ENCODE measurements at regions not wholly inside any gene's neighbourhood (a gene's known extent, or its start where the extent isn't known, plus 50 kb on each side); places are given as distances from the start of the nearest gene placed in this dataset.

DNA sequence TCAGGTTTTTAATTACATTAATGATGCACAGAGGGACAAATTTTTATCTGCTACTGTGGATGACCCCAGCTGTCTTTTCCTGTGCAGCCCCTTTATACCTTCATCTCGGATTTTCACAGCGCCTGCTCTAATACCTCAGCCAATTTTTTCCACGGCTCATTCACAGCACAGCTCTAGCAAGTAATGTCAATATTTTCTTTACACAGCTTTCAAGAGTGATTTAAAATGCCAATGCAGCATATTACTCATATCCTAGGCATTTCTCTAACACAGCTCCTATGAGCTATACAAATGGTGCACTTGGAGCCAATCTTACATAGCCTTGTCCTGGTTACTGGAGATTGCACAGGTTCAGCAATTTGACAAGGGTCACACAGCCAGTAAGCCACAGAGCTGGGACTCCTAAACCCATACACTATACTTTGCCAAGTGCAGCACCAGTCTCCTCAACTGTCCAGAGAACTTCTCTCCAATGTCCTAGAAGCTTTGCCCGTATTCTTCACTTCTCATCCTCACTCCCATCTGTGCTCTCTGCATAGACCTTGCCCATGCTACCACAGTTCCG is 661.8 kb downstream of the DTWD2 start:
- H4K20me1 ChIP-seq (replicated peaks; ENCODE audit: insufficient read depth), result no peaks in the 10 kb centered on the region
- H3F3A ChIP-seq (replicated peaks; ENCODE audit: low read depth), result no peaks in the 10 kb centered on the region
- TF ChIP-seq, protein P1, sequence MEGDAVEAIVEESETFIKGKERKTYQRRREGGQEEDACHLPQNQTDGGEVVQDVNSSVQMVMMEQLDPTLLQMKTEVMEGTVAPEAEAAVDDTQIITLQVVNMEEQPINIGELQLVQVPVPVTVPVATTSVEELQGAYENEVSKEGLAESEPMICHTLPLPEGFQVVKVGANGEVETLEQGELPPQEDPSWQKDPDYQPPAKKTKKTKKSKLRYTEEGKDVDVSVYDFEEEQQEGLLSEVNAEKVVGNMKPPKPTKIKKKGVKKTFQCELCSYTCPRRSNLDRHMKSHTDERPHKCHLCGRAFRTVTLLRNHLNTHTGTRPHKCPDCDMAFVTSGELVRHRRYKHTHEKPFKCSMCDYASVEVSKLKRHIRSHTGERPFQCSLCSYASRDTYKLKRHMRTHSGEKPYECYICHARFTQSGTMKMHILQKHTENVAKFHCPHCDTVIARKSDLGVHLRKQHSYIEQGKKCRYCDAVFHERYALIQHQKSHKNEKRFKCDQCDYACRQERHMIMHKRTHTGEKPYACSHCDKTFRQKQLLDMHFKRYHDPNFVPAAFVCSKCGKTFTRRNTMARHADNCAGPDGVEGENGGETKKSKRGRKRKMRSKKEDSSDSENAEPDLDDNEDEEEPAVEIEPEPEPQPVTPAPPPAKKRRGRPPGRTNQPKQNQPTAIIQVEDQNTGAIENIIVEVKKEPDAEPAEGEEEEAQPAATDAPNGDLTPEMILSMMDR (conservative IDR thresholded peaks at IDR 0.05; ENCODE audit: low read depth in 2 of 2), result no peak
- TF ChIP-seq, protein P2, sequence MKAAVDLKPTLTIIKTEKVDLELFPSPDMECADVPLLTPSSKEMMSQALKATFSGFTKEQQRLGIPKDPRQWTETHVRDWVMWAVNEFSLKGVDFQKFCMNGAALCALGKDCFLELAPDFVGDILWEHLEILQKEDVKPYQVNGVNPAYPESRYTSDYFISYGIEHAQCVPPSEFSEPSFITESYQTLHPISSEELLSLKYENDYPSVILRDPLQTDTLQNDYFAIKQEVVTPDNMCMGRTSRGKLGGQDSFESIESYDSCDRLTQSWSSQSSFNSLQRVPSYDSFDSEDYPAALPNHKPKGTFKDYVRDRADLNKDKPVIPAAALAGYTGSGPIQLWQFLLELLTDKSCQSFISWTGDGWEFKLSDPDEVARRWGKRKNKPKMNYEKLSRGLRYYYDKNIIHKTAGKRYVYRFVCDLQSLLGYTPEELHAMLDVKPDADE (IDR thresholded peaks at IDR 0.05), result no peak
- TF ChIP-seq STAT1 (IDR thresholded peaks at IDR 0.05; ENCODE audit: unreplicated experiment), result no peak
- TF ChIP-seq ZNF331 (CRISPR knock-in tag; IDR thresholded peaks at IDR 0.05; ENCODE audit: low read depth), result no peak
- TF ChIP-seq JUNB (IDR thresholded peaks at IDR 0.05; ENCODE audit: unreplicated experiment), result no peak
- TF ChIP-seq, protein P3, sequence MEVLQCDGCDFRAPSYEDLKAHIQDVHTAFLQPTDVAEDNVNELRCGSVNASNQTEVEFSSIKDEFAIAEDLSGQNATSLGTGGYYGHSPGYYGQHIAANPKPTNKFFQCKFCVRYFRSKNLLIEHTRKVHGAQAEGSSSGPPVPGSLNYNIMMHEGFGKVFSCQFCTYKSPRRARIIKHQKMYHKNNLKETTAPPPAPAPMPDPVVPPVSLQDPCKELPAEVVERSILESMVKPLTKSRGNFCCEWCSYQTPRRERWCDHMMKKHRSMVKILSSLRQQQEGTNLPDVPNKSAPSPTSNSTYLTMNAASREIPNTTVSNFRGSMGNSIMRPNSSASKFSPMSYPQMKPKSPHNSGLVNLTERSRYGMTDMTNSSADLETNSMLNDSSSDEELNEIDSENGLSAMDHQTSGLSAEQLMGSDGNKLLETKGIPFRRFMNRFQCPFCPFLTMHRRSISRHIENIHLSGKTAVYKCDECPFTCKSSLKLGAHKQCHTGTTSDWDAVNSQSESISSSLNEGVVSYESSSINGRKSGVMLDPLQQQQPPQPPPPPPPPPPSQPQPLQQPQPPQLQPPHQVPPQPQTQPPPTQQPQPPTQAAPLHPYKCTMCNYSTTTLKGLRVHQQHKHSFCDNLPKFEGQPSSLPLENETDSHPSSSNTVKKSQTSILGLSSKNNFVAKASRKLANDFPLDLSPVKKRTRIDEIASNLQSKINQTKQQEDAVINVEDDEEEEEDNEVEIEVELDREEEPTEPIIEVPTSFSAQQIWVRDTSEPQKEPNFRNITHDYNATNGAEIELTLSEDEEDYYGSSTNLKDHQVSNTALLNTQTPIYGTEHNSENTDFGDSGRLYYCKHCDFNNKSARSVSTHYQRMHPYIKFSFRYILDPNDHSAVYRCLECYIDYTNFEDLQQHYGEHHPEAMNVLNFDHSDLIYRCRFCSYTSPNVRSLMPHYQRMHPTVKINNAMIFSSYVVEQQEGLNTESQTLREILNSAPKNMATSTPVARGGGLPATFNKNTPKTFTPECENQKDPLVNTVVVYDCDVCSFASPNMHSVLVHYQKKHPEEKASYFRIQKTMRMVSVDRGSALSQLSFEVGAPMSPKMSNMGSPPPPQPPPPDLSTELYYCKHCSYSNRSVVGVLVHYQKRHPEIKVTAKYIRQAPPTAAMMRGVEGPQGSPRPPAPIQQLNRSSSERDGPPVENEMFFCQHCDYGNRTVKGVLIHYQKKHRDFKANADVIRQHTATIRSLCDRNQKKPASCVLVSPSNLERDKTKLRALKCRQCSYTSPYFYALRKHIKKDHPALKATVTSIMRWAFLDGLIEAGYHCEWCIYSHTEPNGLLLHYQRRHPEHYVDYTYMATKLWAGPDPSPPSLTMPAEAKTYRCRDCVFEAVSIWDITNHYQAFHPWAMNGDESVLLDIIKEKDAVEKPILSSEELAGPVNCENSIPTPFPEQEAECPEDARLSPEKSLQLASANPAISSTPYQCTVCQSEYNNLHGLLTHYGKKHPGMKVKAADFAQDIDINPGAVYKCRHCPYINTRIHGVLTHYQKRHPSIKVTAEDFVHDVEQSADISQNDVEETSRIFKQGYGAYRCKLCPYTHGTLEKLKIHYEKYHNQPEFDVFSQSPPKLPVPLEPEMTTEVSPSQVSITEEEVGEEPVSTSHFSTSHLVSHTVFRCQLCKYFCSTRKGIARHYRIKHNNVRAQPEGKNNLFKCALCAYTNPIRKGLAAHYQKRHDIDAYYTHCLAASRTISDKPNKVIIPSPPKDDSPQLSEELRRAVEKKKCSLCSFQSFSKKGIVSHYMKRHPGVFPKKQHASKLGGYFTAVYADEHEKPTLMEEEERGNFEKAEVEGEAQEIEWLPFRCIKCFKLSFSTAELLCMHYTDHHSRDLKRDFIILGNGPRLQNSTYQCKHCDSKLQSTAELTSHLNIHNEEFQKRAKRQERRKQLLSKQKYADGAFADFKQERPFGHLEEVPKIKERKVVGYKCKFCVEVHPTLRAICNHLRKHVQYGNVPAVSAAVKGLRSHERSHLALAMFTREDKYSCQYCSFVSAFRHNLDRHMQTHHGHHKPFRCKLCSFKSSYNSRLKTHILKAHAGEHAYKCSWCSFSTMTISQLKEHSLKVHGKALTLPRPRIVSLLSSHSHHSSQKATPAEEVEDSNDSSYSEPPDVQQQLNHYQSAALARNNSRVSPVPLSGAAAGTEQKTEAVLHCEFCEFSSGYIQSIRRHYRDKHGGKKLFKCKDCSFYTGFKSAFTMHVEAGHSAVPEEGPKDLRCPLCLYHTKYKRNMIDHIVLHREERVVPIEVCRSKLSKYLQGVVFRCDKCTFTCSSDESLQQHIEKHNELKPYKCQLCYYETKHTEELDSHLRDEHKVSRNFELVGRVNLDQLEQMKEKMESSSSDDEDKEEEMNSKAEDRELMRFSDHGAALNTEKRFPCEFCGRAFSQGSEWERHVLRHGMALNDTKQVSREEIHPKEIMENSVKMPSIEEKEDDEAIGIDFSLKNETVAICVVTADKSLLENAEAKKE (CRISPR knock-in tag; IDR thresholded peaks at IDR 0.05), result no peak
- no peak for TF ChIP-seq EZH2phosphoT487 (IDR thresholded peaks at IDR 0.05; ENCODE audit: unreplicated experiment)
- TF ChIP-seq POLR2AphosphoS5 (IDR thresholded peaks at IDR 0.05; ENCODE audit: low read depth), result no peak
- no peak for TF ChIP-seq CREB1 (CRISPR knock-in tag; IDR thresholded peaks at IDR 0.05; ENCODE audit: low read depth)
- TF ChIP-seq EZH2 (IDR thresholded peaks at IDR 0.05; ENCODE audit: low read depth, unreplicated experiment), result no peak
- TF ChIP-seq NANOG (IDR thresholded peaks at IDR 0.05; ENCODE audit: borderline replicate concordance), result no peak
- no peak for TF ChIP-seq ZNF114 (CRISPR knock-in tag; IDR thresholded peaks at IDR 0.05)
- TF ChIP-seq, protein P4, sequence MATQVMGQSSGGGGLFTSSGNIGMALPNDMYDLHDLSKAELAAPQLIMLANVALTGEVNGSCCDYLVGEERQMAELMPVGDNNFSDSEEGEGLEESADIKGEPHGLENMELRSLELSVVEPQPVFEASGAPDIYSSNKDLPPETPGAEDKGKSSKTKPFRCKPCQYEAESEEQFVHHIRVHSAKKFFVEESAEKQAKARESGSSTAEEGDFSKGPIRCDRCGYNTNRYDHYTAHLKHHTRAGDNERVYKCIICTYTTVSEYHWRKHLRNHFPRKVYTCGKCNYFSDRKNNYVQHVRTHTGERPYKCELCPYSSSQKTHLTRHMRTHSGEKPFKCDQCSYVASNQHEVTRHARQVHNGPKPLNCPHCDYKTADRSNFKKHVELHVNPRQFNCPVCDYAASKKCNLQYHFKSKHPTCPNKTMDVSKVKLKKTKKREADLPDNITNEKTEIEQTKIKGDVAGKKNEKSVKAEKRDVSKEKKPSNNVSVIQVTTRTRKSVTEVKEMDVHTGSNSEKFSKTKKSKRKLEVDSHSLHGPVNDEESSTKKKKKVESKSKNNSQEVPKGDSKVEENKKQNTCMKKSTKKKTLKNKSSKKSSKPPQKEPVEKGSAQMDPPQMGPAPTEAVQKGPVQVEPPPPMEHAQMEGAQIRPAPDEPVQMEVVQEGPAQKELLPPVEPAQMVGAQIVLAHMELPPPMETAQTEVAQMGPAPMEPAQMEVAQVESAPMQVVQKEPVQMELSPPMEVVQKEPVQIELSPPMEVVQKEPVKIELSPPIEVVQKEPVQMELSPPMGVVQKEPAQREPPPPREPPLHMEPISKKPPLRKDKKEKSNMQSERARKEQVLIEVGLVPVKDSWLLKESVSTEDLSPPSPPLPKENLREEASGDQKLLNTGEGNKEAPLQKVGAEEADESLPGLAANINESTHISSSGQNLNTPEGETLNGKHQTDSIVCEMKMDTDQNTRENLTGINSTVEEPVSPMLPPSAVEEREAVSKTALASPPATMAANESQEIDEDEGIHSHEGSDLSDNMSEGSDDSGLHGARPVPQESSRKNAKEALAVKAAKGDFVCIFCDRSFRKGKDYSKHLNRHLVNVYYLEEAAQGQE (IDR thresholded peaks at IDR 0.05; ENCODE audit: unreplicated experiment), result no peak
- no peak overlapping the region for H3K27ac ChIP-seq (ENCODE audit: low read depth)
- no peak overlapping the region for H2AFZ ChIP-seq
- Mint-ChIP-seq H3K27me3 (ENCODE audit: insufficient read depth, low read depth, poor library complexity) (no peaks in the 10 kb centered on the region), H3K4me3 (no peak overlapping the region), H3K27ac (no peak overlapping the region), H3K36me3 (ENCODE audit: low read depth) (peaks cover 20% of the 10 kb centered on the region), H3K4me1 (peaks cover 2% of the 10 kb centered on the region; the same call in 1 of the 3 replicates), H3K9me3 (peaks cover 20% of the 10 kb centered on the region)
- H3K4me2 ChIP-seq, result no peak overlapping the region
- 0 out of 2 replicates have a peak, but pooled peaks cover 7% of the 10 kb centered on the region for H3K9me2 ChIP-seq (ENCODE audit: insufficient read depth)
- no peak overlapping the region for H3K4me3 ChIP-seq
- ATAC-seq (no peak), DNase-seq (ENCODE audit: low spot score) (no peak)
- H3K27me3 ChIP-seq (ENCODE audit: insufficient read depth), result no peaks in the 10 kb centered on the region
- no peaks in the 10 kb centered on the region for H3K79me2 ChIP-seq (replicated peaks; ENCODE audit: insufficient read depth)
- no peaks in the 10 kb centered on the region for H3K36me3 ChIP-seq (ENCODE audit: insufficient read depth)
- H3K4me1 ChIP-seq (ENCODE audit: insufficient read depth), result no peaks in the 10 kb centered on the region

Data from GM23338 (cell line).